ENCODE measurements at regions not wholly inside any gene's neighbourhood (a gene's known extent, or its start where the extent isn't known, plus 50 kb on each side); places are given as distances from the start of the nearest gene placed in this dataset.

DNA sequence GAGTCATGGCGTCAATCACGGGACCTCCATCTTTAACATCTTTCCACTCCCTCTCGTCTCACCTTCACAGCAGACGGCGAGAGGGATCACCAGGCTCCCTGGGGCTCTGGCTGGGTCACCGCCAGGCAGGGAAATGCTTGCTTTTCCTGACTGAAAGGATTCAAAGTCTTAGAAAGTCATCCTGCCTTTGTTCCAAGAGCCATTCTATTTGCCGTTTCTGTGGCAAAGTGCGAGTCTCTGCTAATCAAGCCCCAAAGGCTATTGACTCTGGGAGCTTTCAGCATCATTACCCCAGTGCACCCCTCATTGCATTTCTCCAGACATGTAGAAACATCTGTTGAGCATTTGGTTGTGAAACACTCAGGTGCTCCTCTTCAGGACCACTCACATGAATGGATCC lies 69.6 kb downstream of the GSC start:
- Histone ChIP-seq H3K79me2 (ENCODE audit: insufficient read depth, low read length) (no peaks in the 10 kb centered on the region), H3K9me3 (ENCODE audit: low read depth, low read length) (no peaks in the 10 kb centered on the region), H3K36me3 (ENCODE audit: insufficient read depth, low read length) (no peaks in the 10 kb centered on the region), H3K27me3 (ENCODE audit: insufficient read depth, low read length) (no peaks in the 10 kb centered on the region), H3K4me2 (ENCODE audit: insufficient read depth, low read length) (no peak overlapping the region), H2AFZ (ENCODE audit: low read length) (no peak overlapping the region), H4K20me1 (ENCODE audit: insufficient read depth, low read length) (no peaks in the 10 kb centered on the region), H3K27ac (ENCODE audit: low read depth, low read length) (no peak overlapping the region), H3K4me3 (ENCODE audit: insufficient read depth, low read length) (no peak overlapping the region), H3K4me1 (ENCODE audit: insufficient read depth, low read length) (no peaks in the 10 kb centered on the region)
- TF ChIP-seq, protein P1, sequence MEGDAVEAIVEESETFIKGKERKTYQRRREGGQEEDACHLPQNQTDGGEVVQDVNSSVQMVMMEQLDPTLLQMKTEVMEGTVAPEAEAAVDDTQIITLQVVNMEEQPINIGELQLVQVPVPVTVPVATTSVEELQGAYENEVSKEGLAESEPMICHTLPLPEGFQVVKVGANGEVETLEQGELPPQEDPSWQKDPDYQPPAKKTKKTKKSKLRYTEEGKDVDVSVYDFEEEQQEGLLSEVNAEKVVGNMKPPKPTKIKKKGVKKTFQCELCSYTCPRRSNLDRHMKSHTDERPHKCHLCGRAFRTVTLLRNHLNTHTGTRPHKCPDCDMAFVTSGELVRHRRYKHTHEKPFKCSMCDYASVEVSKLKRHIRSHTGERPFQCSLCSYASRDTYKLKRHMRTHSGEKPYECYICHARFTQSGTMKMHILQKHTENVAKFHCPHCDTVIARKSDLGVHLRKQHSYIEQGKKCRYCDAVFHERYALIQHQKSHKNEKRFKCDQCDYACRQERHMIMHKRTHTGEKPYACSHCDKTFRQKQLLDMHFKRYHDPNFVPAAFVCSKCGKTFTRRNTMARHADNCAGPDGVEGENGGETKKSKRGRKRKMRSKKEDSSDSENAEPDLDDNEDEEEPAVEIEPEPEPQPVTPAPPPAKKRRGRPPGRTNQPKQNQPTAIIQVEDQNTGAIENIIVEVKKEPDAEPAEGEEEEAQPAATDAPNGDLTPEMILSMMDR (IDR thresholded peaks at IDR 0.05; ENCODE audit: extremely low read depth, low read depth, low read length) = no peak
- DNase-seq (ENCODE audit: insufficient read length, low spot score, missing footprints) = peak; percentile 31

DNA sequence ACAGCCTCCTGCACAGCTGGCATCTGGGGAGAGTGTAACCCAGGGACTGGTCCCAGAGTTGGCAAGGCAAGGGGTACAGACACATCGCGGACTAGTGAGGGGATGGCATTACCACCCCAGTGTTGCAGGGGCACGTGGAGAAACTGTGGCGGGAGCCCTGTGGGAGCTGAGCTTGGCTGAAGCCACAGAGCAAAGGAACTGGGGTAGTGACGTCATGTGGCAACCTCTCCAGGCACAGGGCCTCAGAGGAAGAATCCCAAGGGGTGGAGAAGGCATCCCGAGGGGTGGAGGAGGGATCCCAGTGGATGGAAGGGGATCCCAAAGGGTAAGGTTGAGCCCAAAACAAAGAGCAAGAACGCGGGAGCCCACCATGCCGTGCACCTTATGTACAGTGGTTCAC lies 70.1 kb downstream of the GSC start:
- H3K4me2 ChIP-seq (ENCODE audit: insufficient read depth, low read length) = no peak overlapping the region
- no peaks in the 10 kb centered on the region for H3K79me2 ChIP-seq (ENCODE audit: insufficient read depth, low read length)
- no peak overlapping the region for H3K4me3 ChIP-seq (ENCODE audit: insufficient read depth, low read length)
- no peak overlapping the region for H2AFZ ChIP-seq (ENCODE audit: low read length)
- no peaks in the 10 kb centered on the region for H4K20me1 ChIP-seq (ENCODE audit: insufficient read depth, low read length)
- TF ChIP-seq, protein P1 (IDR thresholded peaks at IDR 0.05; ENCODE audit: extremely low read depth, low read depth, low read length) = no peak
- H3K27me3 ChIP-seq (ENCODE audit: insufficient read depth, low read length) = no peaks in the 10 kb centered on the region
- no peak overlapping the region for H3K27ac ChIP-seq (ENCODE audit: low read depth, low read length)
- H3K4me1 ChIP-seq (ENCODE audit: insufficient read depth, low read length) = no peaks in the 10 kb centered on the region
- peak; percentile 61 for DNase-seq (ENCODE audit: insufficient read length, low spot score, missing footprints)
- H3K36me3 ChIP-seq (ENCODE audit: insufficient read depth, low read length) = no peaks in the 10 kb centered on the region
- H3K9me3 ChIP-seq (ENCODE audit: low read depth, low read length) = no peaks in the 10 kb centered on the region

DNA sequence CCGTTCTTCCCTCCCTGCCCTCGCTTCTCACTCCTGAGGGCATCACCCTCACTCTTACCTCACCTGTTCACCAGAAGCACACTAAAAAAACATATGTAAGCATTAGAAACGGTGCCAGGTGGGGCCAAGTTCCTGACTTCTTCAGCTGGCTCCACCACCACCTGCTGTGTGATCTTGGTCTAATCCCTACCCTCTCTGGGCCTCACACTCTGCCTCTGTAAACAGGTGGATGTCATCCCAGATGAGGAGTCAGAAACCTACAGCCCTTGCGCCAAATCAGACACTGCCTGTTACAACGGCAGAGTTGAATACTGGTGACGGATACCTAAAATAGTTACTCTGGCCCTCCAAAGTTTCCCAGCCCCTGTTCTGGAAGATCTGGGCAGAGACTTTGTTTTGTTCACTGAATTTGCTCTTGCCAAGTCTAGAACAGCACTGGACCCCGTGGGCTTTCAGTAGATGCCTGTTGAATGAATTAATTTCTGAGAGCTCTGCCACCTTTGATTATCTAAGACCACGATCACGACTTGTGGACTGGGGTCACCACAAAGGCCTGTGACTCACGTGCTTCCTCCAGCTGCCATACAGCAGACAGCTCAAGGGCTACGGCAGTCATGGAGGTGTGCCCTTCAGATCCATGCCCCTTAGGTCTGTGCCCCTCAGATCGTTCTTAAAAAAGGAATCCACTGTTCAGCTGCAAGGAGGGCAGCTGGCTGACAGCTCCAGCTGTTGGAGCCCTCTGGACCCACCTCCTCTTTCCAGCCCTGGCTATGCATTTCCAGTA lies 71.9 kb downstream of the GSC start:
- Histone ChIP-seq H3K4me3 (ENCODE audit: insufficient read depth, low read length) (no peak overlapping the region), H3K4me1 (ENCODE audit: insufficient read depth, low read length) (no peaks in the 10 kb centered on the region), H2AFZ (ENCODE audit: low read length) (no peak overlapping the region), H3K36me3 (ENCODE audit: insufficient read depth, low read length) (no peaks in the 10 kb centered on the region), H3K79me2 (ENCODE audit: insufficient read depth, low read length) (no peaks in the 10 kb centered on the region), H3K27ac (ENCODE audit: low read depth, low read length) (no peak overlapping the region), H3K4me2 (ENCODE audit: insufficient read depth, low read length) (no peak overlapping the region), H3K27me3 (ENCODE audit: insufficient read depth, low read length) (no peaks in the 10 kb centered on the region), H4K20me1 (ENCODE audit: insufficient read depth, low read length) (no peaks in the 10 kb centered on the region), H3K9me3 (ENCODE audit: low read depth, low read length) (no peaks in the 10 kb centered on the region)
- DNase-seq (ENCODE audit: insufficient read length, low spot score, missing footprints) = peak; percentile 53
- TF ChIP-seq, protein P1 (IDR thresholded peaks at IDR 0.05; ENCODE audit: extremely low read depth, low read depth, low read length) = no peak

DNA sequence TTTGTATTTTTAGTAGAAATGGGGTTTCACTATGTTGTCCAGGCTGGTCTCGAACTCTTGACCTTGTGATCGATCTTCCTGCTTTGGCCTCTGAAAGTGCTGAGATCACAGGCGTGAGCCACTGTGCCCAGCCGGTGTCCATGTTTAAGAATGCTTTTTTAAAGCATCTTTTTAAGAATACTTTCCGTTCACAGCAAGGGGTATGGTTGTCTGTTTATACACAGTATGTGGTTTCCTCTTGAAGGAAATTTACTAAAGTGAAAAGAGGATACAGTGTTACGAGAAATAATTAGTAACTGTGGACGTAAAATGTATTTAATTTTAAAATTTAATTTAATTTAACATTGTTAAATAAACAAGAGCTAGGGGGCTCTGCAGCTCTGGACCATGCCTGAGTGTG lies 73.4 kb downstream of the GSC start:
- H3K79me2 ChIP-seq (ENCODE audit: insufficient read depth, low read length) = no peaks in the 10 kb centered on the region
- H2AFZ ChIP-seq (ENCODE audit: low read length) = no peak overlapping the region
- no peak overlapping the region for H3K4me2 ChIP-seq (ENCODE audit: insufficient read depth, low read length)
- peaks cover 5% of the 10 kb centered on the region for H3K4me1 ChIP-seq (ENCODE audit: insufficient read depth, low read length)
- H3K27ac ChIP-seq (ENCODE audit: low read depth, low read length) = no peak overlapping the region
- TF ChIP-seq, protein P1 (IDR thresholded peaks at IDR 0.05; ENCODE audit: extremely low read depth, low read depth, low read length) = no peak
- H3K36me3 ChIP-seq (ENCODE audit: insufficient read depth, low read length) = no peaks in the 10 kb centered on the region
- no peaks in the 10 kb centered on the region for H3K27me3 ChIP-seq (ENCODE audit: insufficient read depth, low read length)
- DNase-seq (ENCODE audit: insufficient read length, low spot score, missing footprints) = peak; percentile 35
- no peaks in the 10 kb centered on the region for H4K20me1 ChIP-seq (ENCODE audit: insufficient read depth, low read length)
- no peaks in the 10 kb centered on the region for H3K9me3 ChIP-seq (ENCODE audit: low read depth, low read length)
- H3K4me3 ChIP-seq (ENCODE audit: insufficient read depth, low read length) = no peak overlapping the region

All from osteoblast (primary cell).